Stimulated activated CD4-positive, alpha-beta T cell treated with anti-CD3 and anti-CD28 coated beads, Interleukin-12 subunit alpha, Interleukin-12 subunit beta, amount 100 ng/mL, for 24 hours (primary cell): ENCODE measurements at regions not wholly inside any gene's neighbourhood (a gene's known extent, or its start where the extent isn't known, plus 50 kb on each side); places are given as distances from the start of the nearest gene placed in this dataset.
"Not testable (repeated sequence)": the region's sequence is repeated elsewhere in the genome, so short reads cannot be mapped to it uniquely, and the experiment has no call there.

Experiments
- DNase-seq, 2 experiments: peaks; one replicate each; pipeline ENCODE4 v3.0.0-alpha.2; 2020; ENCODE audit warnings: low read depth in 2 of 2

DNA sequence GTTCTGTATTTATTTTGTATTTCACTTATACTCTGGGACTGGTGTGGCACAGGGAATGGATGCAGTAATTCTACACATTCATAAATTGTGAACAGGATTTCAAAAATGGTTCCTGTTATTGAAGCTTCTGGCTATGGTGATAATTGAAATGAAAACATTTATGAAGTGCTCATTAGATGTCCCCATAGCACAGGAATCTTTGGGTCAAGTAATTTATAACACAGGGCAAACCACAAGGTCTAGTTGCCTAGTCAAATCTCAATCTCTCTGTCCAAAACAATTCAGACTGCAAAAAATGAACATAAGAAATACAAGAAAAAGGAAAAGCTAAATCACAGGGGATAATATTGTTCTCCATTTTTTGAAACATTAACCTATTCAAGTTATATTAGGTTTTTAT lies 117.5 kb upstream of the PTPRG start:
- no peak for DNase-seq

DNA sequence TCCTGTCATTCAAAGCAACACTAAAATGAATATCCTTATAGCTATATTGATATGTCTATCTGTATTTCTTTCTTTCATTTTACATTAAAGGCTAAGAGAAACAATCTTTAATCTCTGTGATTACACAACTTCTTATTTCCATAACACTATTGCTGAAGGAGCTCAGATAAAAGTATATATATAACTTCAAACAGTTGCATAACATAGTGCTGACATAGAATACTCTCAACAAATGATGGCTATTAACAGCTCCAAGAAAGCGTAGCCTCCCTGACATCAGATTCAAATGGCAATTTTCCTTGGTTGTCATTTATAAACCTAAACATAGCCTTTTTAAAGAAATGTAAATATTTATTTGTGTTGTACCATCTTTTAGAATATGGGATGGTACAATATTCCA lies 116.6 kb upstream of the PTPRG start:
- DNase-seq = no peak

DNA sequence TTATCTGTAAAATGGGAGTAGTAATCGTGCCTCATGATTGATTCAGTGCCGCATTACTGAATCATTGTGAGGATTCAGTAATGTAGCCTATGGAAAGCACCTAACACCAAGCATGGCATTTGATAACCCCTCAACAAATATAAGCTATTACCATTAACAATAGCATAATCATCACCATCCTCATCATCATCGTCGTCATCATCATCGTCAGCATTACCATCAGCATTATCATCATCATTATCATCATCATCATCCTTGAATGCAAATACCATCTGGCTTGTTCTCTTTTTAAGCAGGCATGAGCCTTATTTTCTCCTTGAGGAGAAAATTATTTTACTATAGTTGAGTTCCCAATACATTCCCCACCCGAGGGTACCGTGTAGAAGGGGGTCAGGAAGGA lies 115.4 kb upstream of the PTPRG start:
- DNase-seq = no peak

DNA sequence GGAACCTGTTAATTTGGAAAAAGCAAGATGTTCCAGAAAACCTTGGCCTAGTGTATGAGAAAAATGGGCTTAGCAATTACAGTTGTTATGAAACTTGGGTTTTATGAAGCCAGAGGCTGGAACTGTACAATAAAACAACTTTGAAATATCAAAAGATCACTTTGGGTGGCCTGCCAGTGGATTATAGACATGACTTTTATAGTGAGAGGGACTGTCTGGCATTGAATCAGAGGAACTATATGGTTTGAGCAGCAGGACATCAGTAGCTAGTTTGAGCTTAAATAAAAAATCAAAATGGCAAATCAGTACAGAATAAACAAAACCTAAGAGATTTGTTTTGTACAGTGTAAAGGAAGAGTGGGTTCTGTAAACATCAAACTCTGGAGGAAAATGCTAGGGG lies 115.0 kb upstream of the PTPRG start:
- no peak for DNase-seq

DNA sequence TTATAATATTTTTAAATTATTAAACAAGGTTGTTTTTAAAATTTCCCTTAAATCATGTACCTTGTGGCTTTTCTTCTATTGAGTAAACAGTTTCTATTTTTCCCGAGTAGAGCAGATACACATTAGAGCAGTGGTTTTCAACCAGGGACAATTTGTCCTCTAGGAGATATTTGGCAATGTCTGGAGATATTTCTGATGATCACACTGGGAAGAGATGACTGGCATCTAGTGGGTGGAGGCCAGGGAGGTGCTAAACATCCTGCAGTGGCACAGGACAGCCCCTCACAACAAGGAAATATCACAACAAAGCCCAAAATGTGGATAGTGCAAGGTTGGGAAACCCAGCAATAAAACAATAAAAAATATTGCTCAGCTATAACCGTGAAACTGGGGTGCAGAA lies 113.0 kb upstream of the PTPRG start:
- no peak for DNase-seq

DNA sequence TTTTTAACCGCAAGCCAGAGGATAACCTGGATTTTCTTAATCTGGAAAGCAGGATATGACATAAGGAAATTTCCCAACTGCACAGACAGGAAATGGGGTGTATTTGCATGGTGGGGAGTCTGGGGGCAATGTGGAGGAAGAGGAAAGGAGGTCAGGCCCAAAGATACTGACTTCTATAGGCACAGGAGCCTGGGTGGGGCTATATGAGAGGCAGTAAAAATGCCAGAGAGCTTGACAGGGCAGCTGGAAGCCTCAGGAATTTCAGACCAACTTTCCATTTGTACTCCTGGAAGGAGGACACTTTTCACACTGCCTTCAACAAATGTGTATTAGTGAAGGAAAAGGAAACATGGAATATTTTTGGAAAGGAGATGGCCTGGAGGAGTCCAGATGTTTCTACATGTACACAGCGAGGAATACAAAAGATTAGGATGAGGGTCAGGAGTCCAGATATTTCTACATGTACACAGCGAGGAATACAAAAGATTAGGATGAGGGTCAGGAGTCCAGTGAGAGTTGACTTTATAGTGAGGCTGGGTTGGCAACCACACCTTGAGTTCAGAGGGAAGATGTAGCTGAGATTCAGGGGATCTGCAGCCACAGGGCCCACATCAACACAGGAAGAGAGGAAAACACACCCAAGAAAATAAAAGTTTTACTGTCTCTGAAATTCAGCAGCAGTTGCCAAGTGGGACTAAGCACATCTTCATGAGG lies 111.9 kb upstream of the PTPRG start:
- no peak for DNase-seq

DNA sequence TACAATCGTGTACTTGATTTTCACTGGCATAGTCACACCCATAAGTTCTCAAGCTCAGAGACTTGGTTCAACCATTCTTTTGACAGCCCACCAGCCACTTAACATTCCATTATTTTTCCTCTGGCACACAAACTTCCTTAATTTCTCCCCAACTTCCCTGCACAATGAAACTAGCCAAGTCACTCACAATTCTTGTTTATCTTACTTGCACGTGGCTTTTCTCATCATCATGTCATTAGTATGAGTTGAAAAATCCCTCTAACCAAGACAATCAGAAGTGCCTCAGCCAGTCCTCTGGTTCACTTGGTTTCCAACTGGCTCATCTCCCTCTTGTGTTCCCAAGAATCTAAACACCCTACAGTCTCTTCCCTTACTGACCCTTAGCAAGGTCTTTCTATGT lies 110.5 kb upstream of the PTPRG start:
- no peak for DNase-seq

DNA sequence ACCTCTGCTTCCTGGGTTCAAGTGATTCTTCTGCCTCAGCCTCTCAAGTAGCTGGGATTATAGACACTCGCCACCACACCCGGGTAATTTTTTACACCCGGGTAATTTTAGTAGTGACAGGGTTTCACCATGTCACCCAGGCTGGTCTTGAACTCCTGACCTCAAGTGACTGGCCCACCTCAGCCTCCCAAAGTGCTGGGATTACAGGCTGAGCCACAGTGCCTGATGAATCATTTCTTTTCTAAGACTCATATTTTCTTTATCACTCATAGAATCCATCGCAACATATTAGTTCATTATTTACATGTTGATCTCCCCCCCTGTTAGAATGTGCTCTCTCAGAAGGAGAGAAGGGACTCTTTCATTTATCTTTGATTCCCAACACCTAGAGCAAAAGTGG lies 109.5 kb upstream of the PTPRG start:
- no peak for DNase-seq

DNA sequence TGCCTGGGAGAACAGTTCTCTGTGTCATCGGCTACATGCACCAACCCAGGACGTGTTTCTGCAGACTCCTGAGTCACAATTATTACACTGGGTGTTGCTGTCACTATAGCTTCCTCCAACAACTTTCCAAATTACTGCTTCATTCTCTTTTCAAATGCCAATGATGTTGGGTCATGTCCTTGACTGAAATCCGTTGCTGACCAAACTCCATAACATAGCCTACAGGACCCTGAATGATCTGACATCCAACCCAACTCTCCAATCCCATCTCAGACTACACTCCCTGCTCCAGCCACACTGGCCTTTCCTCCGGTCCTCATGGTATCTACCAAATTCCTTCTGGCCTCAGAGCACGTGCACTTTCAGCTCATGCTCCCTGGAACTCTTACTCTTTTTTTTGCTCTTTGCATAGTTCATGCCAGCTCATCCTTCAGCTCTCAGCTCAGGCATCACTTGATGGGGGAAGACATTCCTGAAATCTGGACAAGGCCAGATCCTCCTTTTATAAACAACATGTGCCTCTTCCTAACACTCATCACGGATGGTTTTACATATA lies 108.8 kb upstream of the PTPRG start:
- no peak for DNase-seq

DNA sequence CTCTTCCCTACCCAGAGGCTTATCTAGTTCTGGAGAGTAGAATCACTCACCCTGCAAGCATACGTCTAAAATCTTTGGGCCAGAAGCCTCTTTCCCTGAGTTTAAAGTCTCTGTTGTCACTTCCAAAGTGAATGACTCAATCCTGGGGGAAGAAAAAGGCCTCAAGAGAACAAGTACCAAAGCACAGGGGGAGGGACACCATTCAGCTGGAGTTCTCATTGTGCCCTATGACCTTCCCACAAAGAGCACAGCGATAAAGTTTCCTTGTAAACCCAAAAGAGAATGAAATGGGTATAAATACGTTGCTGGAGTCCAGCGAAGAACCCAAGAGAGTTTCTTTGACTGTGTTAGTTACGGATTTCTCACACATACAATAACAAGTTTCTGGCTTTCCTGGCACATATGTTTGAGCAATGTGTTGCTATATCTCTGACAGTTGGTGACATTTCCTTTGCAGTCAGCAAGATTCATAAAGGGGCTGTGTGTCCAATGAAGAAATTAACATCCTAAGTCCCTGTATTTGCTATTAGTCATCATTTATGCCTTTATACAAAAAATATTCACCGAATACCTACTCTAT lies 107.3 kb upstream of the PTPRG start:
- DNase-seq = no peak

DNA sequence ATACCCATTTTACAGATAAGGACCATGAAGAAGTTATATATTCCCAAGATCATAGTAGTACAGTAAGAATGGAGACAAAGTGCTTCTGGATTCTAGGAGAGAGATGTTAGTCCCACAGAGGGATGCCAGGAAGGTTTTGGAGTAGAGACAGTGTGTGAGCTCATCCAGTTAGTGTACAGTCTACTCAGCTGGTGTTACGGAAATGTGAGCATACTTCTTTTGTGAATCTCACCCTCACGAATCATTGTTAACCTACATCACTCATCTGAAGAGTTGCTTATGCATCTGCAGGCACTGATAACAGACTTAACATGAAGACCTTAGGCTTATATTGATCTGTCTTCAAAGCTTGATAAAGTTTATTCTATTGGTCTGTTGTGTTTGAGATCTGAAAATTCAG lies 106.6 kb upstream of the PTPRG start:
- no peak for DNase-seq

DNA sequence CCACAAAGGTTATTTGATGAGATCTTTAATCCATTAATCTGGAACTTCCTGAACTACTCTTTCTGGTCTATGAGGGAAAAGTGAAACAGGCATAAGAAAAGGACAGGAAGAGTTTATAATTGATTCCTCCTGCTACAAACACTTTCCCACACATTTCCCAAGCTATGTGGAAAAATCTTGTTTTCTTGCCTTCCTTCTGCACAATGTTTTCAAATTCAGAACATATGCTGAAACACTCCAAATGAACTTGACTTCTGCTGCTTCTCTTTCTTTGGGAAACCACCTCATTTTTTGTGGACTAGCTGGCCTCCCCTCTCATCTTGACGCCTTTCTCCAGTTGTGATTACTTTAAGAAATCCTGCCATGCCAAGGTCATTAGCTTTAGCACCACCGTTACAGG lies 100.7 kb upstream of the PTPRG start:
- no peak for DNase-seq

DNA sequence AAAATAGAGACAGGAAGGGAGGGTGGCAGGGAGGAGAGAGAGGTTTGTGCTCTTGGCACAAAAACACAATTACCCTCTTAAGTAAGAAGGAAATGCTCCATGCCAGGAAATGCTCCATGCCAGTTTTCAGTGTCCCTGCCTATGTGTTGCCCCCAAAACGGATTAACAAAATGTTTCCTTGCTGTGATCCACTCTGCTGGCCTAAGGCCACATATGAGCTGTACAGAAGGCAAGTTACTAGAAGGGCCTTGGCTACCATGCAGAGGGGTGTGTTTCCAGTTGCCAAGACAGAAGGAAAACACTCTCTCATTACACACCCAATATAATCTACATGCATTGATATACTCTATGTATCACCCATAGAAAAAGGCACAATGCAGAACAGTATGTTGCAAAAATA lies 98.2 kb upstream of the PTPRG start:
- no peak for DNase-seq

DNA sequence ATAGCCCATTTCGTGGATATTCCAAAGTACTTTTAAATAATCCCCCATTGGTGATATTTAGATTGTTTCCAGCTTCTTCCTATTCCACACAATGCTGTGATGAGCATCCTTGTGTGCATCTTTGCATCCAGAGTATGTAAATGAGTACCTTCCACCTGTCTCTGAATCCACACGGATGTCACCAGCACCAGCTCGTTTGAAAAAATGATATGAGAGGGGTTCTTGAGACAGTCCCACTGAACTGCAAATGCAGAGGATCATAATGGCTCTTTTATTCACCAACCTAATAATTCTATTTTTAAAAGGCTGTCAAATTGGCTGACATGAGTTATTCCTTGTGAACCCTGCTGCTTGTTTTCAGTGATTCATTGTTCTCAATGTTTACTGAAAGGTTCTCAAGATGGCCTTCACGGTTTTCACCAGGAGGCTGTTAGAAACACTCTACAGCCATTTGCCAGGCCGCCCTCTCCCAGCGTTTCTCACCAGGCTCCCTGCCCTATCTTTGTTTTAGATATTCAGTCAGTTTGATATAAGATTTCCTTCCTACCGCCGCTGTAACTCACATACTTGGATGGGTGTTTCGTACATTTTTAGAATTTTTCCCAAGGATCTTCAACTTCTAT lies 96.7 kb upstream of the PTPRG start:
- no peak for DNase-seq

DNA sequence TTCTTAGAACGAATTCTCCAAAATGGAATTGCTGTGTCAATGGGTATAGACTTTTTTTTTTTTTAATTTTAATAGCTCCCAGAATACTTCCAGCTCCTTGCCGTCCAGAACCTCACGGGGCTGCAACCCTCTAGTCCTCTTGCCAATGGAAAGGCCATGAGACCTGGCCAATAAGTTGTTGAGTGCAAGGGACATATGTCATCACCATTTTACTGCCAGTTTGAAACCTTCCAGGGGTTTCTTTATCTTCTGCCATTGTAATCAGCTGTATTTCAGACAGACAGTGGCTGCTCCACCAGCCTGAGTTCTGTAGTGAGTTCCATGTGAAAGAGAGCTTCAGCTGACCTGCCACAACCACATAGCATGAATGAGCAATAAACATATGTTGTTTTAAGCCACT lies 95.0 kb upstream of the PTPRG start:
- DNase-seq = no peak

DNA sequence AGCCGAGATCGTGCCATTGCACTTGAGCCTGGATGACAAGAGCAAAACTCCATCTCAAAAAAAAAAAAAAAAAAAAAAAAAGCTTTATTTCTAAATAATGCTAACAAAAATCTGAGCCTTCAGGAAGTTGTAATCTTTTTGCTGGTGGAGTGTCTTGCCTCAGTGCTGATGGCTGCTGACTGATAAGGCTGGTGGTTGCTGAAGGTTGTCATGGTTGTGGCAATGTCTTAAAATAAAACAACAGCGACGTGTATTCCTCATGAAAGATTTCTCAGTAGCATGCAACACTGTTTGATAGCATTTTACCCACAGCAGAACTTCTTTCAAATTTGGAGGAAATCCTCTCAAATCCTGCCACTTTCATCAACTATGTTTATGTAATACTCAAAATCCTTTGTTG lies 77.4 kb upstream of the PTPRG start:
- DNase-seq = no peak

DNA sequence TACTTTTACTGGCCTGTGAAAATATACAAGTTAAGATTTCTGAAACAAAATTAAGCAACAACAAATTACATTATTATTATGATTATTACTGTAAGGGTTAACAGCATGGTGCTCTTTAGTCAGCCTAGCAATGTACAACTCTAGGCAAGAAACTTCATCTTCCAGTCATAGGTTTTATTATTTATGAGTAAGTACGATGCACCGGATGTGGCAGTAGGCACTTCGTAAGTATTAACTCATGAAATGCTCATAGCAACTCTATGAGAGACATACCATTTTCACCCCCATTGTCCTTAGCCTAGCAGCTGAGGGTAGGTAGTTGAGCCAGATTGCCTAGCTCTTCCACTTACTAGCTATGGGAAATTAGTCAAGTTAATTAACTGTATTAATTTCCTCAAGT lies 68.0 kb upstream of the PTPRG start:
- DNase-seq = no peak

DNA sequence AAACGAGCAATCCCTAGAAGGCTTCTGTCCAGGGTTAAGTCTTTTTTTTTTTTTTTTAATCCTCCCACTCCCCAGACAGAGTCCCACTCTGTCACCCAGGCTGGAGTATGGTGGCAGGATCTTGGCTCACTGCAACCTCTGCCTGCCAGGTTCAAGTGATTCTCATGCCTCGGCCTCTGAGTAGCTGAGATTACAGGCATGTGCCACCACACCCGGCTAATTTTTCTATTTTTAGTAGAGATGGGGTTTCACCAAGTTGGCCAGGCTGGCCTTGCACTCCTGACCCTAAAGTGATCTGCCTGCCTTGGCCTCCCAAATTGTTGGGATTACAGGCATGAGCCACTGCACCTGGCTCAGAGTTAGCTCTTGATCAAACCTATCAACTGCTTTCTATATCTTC lies 67.1 kb upstream of the PTPRG start:
- DNase-seq = not testable (repeated sequence)

DNA sequence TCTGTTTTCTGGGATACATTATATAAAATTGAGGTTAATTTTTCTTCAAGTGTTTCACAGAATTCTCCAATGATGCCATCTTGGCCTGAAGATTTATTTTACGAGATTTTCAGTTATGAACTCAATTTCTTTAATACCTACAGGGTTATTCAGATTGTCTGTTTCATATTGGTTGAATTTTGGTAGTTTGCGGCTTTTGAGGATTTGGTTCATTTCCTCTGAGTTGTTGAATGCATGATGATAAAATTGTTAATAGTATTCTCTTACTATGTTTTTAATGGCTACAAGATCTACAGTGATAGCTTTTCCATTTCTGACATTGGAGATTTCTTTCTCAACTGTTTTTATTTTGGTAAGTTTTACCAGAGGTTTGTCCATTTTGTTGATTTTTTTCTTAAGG lies 63.9 kb upstream of the PTPRG start:
- DNase-seq = no peak

DNA sequence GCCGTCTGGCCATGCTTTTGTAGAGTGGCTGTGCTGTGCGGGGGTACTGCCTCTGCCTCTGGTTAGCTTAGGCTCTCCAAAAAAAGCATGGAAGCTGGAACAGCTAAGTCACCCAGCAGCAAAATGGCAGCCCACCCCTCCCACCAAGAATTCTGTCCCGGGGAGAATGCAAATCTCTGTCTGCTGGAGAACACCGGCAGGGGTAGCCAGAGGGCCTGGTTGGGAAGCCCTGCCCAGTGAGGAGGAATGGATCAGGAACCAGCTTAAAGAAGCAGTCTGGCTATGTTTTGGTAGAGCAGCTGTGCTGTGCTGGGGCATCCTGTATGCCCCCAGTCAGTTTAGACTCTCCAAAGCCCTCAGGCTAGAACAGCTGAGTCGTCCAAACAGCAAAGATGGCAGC lies 56.2 kb upstream of the PTPRG start:
- no peak for DNase-seq

DNA sequence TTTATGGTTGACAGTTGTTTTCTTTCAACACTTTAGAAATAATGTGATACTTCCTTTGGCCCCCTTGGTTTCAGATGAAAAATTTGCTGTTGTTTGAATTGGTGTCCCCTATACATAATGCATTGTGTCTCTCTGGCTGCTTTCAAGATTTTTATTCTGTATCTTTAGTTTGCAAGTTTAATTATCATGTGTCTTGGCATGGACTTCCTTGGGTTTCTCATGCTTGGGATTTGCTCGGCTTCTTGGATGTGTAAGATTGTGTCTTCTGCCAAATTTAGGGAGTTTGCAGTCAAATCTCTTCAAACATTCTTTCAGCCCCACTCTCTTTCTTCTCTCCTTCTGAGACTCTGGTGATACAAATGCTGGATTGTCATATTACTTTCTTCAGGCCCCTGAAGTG lies 53.4 kb upstream of the PTPRG start:
- DNase-seq = no peak
